OCI-LY1 (cell line): ENCODE measurements at regions not wholly inside any gene's neighbourhood (a gene's known extent, or its start where the extent isn't known, plus 50 kb on each side); places are given as distances from the start of the nearest gene placed in this dataset.

Source experiments
- H2AFZ ChIP-seq: fragments of 200-600 bp; sonication (generic), shearing (Covaris generic); 2 replicates; pipeline ENCODE4 v1.6.0; 2014; ENCODE audit warnings: antibody characterized with exemption, mild to moderate bottlenecking, low read length
- H3F3A ChIP-seq: fragments of 200-600 bp; sonication (generic), shearing (Covaris generic); 2 replicates; pipeline ENCODE4 v1.6.0; 2014; ENCODE audit warnings: mild to moderate bottlenecking, antibody characterized with exemption, low read length, moderate library complexity; ENCODE audit not compliant: insufficient read depth
- H3K27ac ChIP-seq: fragments of 200-600 bp; sonication (generic); 2 replicates; pipeline ENCODE4 v1.5.1; 2014; ENCODE audit warnings: low read length, mixed run types, mild to moderate bottlenecking, low read depth; ENCODE audit not compliant: poor library complexity, severe bottlenecking
- H3K27me3 ChIP-seq: fragments of 200-600 bp; sonication (generic); 2 replicates; pipeline ENCODE4 v1.6.0; 2014; ENCODE audit warnings: antibody characterized with exemption, mild to moderate bottlenecking, low read length, moderate library complexity; ENCODE audit not compliant: insufficient read depth
- H3K36me3 ChIP-seq: fragments of 200-600 bp; sonication (generic); 2 replicates; pipeline ENCODE4 v1.6.1; 2014; ENCODE audit warnings: mild to moderate bottlenecking, antibody characterized with exemption, low read length, moderate library complexity, mixed read lengths; ENCODE audit not compliant: insufficient read depth
- H3K4me1 ChIP-seq: fragments of 200-600 bp; sonication (generic); 2 replicates; pipeline ENCODE4 v1.5.1; 2014; ENCODE audit warnings: mild to moderate bottlenecking, low read length, moderate library complexity; ENCODE audit not compliant: insufficient read depth, severe bottlenecking
- H3K4me2 ChIP-seq: fragments of 200-600 bp; sonication (generic), shearing (Covaris generic); 2 replicates; pipeline ENCODE4 v1.6.1; 2014; ENCODE audit warnings: low read length
- H3K4me3 ChIP-seq: fragments of 200-600 bp; sonication (generic); 2 replicates; pipeline ENCODE4 v1.5.1; 2014; ENCODE audit warnings: low read length, low read depth, mild to moderate bottlenecking, mixed read lengths; ENCODE audit not compliant: poor library complexity, severe bottlenecking
- H3K79me2 ChIP-seq: fragments of 200-600 bp; shearing (Covaris generic); 2 replicates; pipeline ENCODE4 v1.6.1; 2016; ENCODE audit warnings: mixed run types, low read length, mixed read lengths; ENCODE audit not compliant: insufficient read depth
- H3K9ac ChIP-seq: fragments of 200-600 bp; sonication (generic), shearing (Covaris generic); 2 replicates; pipeline ENCODE4 v1.6.1; 2014; ENCODE audit warnings: mild to moderate bottlenecking, low read length, mixed read lengths
- H3K9me2 ChIP-seq: fragments of 200-600 bp; sonication (generic), shearing (Covaris generic); 2 replicates; pipeline ENCODE4 v1.6.1; 2014; ENCODE audit warnings: low read depth, mild to moderate bottlenecking, low read length, mixed read lengths
- H3K9me3 ChIP-seq: fragments of 200-600 bp; shearing (Covaris generic); 2 replicates; pipeline ENCODE4 v1.6.1; 2014; ENCODE audit warnings: low read length, mixed read lengths
- H4K20me1 ChIP-seq: fragments of 200-600 bp; sonication (generic), shearing (Covaris generic); 2 replicates; pipeline ENCODE4 v1.6.0; 2016; ENCODE audit warnings: mild to moderate bottlenecking, low read length; ENCODE audit not compliant: insufficient read depth
- CTCF ChIP-seq: fragments of 200-600 bp; sonication (generic), shearing (Covaris generic); IDR thresholded peaks from 2 replicates; pipeline ENCODE4 v1.5.1; 2017; ENCODE audit warnings: mild to moderate bottlenecking, antibody characterized with exemption, low read length, moderate library complexity, mixed read lengths
- EZH2 ChIP-seq: fragments of 200-600 bp; sonication (generic), shearing (Covaris generic); IDR thresholded peaks from 2 replicates; pipeline ENCODE4 v1.8.0; 2017; ENCODE audit warnings: borderline replicate concordance, mixed run types, mild to moderate bottlenecking, antibody characterized with exemption, low read length, moderate library complexity, mixed read lengths

GRCh38 chr7:21318916-21319270 is 109.0 kb upstream of the SP4 start:
- Histone ChIP-seq H3K27ac (no peak overlapping the region), H3K27me3 (no peaks in the 10 kb centered on the region)

GRCh38 chr7:21326241-21326640 is 101.6 kb upstream of the SP4 start:
- Histone ChIP-seq H3F3A (no peaks in the 10 kb centered on the region), H3K36me3 (no peaks in the 10 kb centered on the region), H3K9me2 (no peaks in the 10 kb centered on the region), H3K4me1 (no peaks in the 10 kb centered on the region), H3K9ac (no peak overlapping the region), H3K9me3 (no peaks in the 10 kb centered on the region), H3K27me3 (no peaks in the 10 kb centered on the region), H4K20me1 (no peaks in the 10 kb centered on the region), H3K4me2 (no peak overlapping the region), H3K27ac (no peak overlapping the region), H2AFZ (no peak overlapping the region), H3K4me3 (no peak overlapping the region), H3K79me2 (no peaks in the 10 kb centered on the region)
- TF ChIP-seq CTCF, result no peak
- TF ChIP-seq EZH2, result no peak

More at GRCh38 chr7:21318916-21319270, 109.0 kb upstream of the SP4 start:
- Histone ChIP-seq H3K9me3 (no peaks in the 10 kb centered on the region), H3K4me2 (no peak overlapping the region), H3K4me1 (no peaks in the 10 kb centered on the region), H3F3A (no peaks in the 10 kb centered on the region), H2AFZ (no peak overlapping the region), H3K79me2 (no peaks in the 10 kb centered on the region), H3K36me3 (no peaks in the 10 kb centered on the region), H3K9ac (no peak overlapping the region), H4K20me1 (no peaks in the 10 kb centered on the region), H3K4me3 (no peak overlapping the region), H3K9me2 (no peaks in the 10 kb centered on the region)
- TF ChIP-seq EZH2 (no peak), CTCF (no peak)

GRCh38 chr7:21326921-21327320 is 101.0 kb upstream of the SP4 start:
- Histone ChIP-seq H3K4me1 (no peaks in the 10 kb centered on the region), H3F3A (no peaks in the 10 kb centered on the region), H3K4me2 (no peak overlapping the region), H4K20me1 (no peaks in the 10 kb centered on the region), H3K4me3 (no peak overlapping the region), H3K9ac (no peak overlapping the region), H3K27me3 (no peaks in the 10 kb centered on the region), H3K79me2 (no peaks in the 10 kb centered on the region), H3K9me3 (no peaks in the 10 kb centered on the region), H2AFZ (no peak overlapping the region), H3K36me3 (no peaks in the 10 kb centered on the region), H3K27ac (no peak overlapping the region), H3K9me2 (no peaks in the 10 kb centered on the region)
- TF ChIP-seq CTCF (no peak), EZH2 (no peak)
